CD14-positive monocyte (primary cell): ENCODE measurements at regions not wholly inside any gene's neighbourhood (a gene's known extent, or its start where the extent isn't known, plus 50 kb on each side); places are given as distances from the start of the nearest gene placed in this dataset.
A peak's percentile ranks its signal among the peaks of the same experiment; 100 is the strongest.

ENCODE experiments used
- DNase-seq, 3 donors: peaks; one replicate each; pipeline ENCODE4 v3.0.0-alpha.2; 2011 to 2022
- H2AFZ ChIP-seq: 2 replicates; pipeline ENCODE4 v1.6.0; 2012; ENCODE audit warnings: mild to moderate bottlenecking, low read depth, low read length, inconsistent platforms; ENCODE audit not compliant: insufficient read depth, poor library complexity, severe bottlenecking
- H3K27ac ChIP-seq, 2 donors: 1 replicate in 1 of 2; 2 replicates in 1 of 2; pipeline ENCODE4 v1.5.1; 2012 to 2013; ENCODE audit warnings: low read length in 2 of 2, control low read depth in 1 of 2, inconsistent platforms in 1 of 2, low read depth in 1 of 2, mild to moderate bottlenecking in 1 of 2
- H3K27me3 ChIP-seq, 2 donors: one replicate each; pipeline versions ENCODE4 v1.6.0 to v1.6.1; 2011 to 2013; ENCODE audit warnings: low read length in 2 of 2; ENCODE audit not compliant: control insufficient read depth in 2 of 2, insufficient read depth in 2 of 2
- H3K36me3 ChIP-seq, 2 donors: replicated peaks in 1 of 2; 1 replicate in 1 of 2; 2 replicates in 1 of 2; pipeline versions ENCODE4 v1.5.1 to v1.6.1; 2012 to 2013; ENCODE audit warnings: low read length in 2 of 2, control low read depth in 1 of 2, inconsistent platforms in 1 of 2, mild to moderate bottlenecking in 1 of 2; ENCODE audit not compliant: insufficient read depth in 2 of 2, control insufficient read depth in 1 of 2
- H3K4me1 ChIP-seq, 2 donors: 1 replicate in 1 of 2; 2 replicates in 1 of 2; pipeline versions ENCODE4 v1.5.1 to v1.6.1; 2012 to 2013; ENCODE audit warnings: low read length in 2 of 2, control low read depth in 1 of 2, inconsistent platforms in 1 of 2, mild to moderate bottlenecking in 1 of 2, moderate library complexity in 1 of 2; ENCODE audit not compliant: insufficient read depth in 2 of 2, control insufficient read depth in 1 of 2
- H3K4me2 ChIP-seq: replicated peaks from 2 replicates; pipeline ENCODE3; 2012; ENCODE audit warnings: low read length, moderate library complexity, mild to moderate bottlenecking; ENCODE audit not compliant: poor library complexity, severe bottlenecking; ENCODE audit errors: extremely low read depth
- H3K4me3 ChIP-seq, 3 experiments: fragments of 200-600 bp in 1 of 3; sonication (generic) in 1 of 3; replicated peaks in 1 of 3; 1 replicate in 2 of 3; 2 replicates in 1 of 3; pipeline ENCODE4 v1.5.1; 2011 to 2013; ENCODE audit warnings: low read length in 3 of 3, mild to moderate bottlenecking in 3 of 3, control low read depth in 2 of 3, low read depth in 2 of 3, inconsistent platforms in 1 of 3, moderate library complexity in 1 of 3
- H3K79me2 ChIP-seq: 2 replicates; pipeline ENCODE4 v1.6.0; 2012; ENCODE audit warnings: mild to moderate bottlenecking, control low read depth, inconsistent platforms, low read length, moderate library complexity; ENCODE audit not compliant: insufficient read depth
- H3K9ac ChIP-seq: 2 replicates; pipeline ENCODE4 v1.6.0; 2017; ENCODE audit warnings: low read length, mild to moderate bottlenecking; ENCODE audit not compliant: insufficient read depth, poor library complexity, severe bottlenecking
- H3K9me3 ChIP-seq, 2 donors: replicated peaks in 1 of 2; 1 replicate in 1 of 2; 2 replicates in 1 of 2; pipeline versions ENCODE4 v1.5.1 to v1.6.1; 2012 to 2013; ENCODE audit warnings: low read length in 2 of 2, control low read depth in 1 of 2; ENCODE audit not compliant: control insufficient read depth in 1 of 2, insufficient read depth in 1 of 2
- H4K20me1 ChIP-seq: 2 replicates; pipeline ENCODE4 v1.6.0; 2012; ENCODE audit warnings: mild to moderate bottlenecking, low read length, control low read depth, moderate library complexity; ENCODE audit not compliant: insufficient read depth
- H3K27ac Mint-ChIP-seq, 7 donors: one replicate each; pipeline ENCODE4 v1.8.0; 2020; ENCODE audit warnings: mild to moderate bottlenecking in 7 of 7, mixed read lengths in 7 of 7, moderate library complexity in 6 of 7, inconsistent platforms in 2 of 7
- H3K27me3 Mint-ChIP-seq, 3 donors: one replicate each; pipeline ENCODE4 v1.8.0; 2021 to 2022; ENCODE audit warnings: low read depth in 3 of 3, mild to moderate bottlenecking in 3 of 3, mixed read lengths in 3 of 3, moderate library complexity in 3 of 3, inconsistent platforms in 1 of 3
- H3K36me3 Mint-ChIP-seq, 2 donors: one replicate each; pipeline ENCODE4 v1.8.0; 2020; ENCODE audit warnings: mixed read lengths in 2 of 2, inconsistent platforms in 1 of 2, mild to moderate bottlenecking in 1 of 2
- H3K4me1 Mint-ChIP-seq: one replicate; pipeline ENCODE4 v1.8.0; 2020; ENCODE audit warnings: mild to moderate bottlenecking, mixed read lengths
- H3K4me3 Mint-ChIP-seq, 2 donors: one replicate each; pipeline ENCODE4 v1.8.0; 2020; ENCODE audit warnings: mild to moderate bottlenecking in 2 of 2, mixed read lengths in 2 of 2, moderate library complexity in 1 of 2
- H3K9me3 Mint-ChIP-seq, 7 donors: one replicate each; pipeline ENCODE4 v1.8.0; 2020 to 2022; ENCODE audit warnings: mixed read lengths in 7 of 7, mild to moderate bottlenecking in 6 of 7, moderate library complexity in 6 of 7, inconsistent platforms in 2 of 7
- WGBS: methylation state at CpG from one replicate; pipeline ENCODE4 v1.1.5; 2013; ENCODE audit warnings: missing lambda C conversion rate; ENCODE audit not compliant: insufficient coverage; 5-methylcytosine and 5-hydroxymethylcytosine counted together
- intact Hi-C, 2 donors: fragments of 100-400 bp; cut with micrococcal nuclease; formaldehyde crosslinking; loops; one replicate each; pipeline versions ENCODE4 v1.15.0 to v1.15.1; 2023
- TF ChIP-seq, protein P1 (sequence below): fragments of 200-600 bp; IDR thresholded peaks from one replicate; pipeline ENCODE4 v1.8.0; 2022; ENCODE audit warnings: antibody characterized with exemption, mild to moderate bottlenecking

GRCh38 chr6:144929262-144929661, 644.1 kb downstream of the UTRN start:
- intact Hi-C loops: no loop called here
- no CpG with 5 or more reads among the region's 1 CpG for WGBS
- no peaks in the 10 kb centered on the region for H3K36me3 Mint-ChIP-seq
- H3K4me3 Mint-ChIP-seq: no peak overlapping the region
- H3K27ac Mint-ChIP-seq: no peak overlapping the region
- no peak overlapping the region for H3K4me3 ChIP-seq
- no peak overlapping the region for H3K4me2 ChIP-seq
- H3K4me1 ChIP-seq: no peaks in the 10 kb centered on the region
- H3K27ac ChIP-seq: no peak overlapping the region
- no peak overlapping the region for H3K9ac ChIP-seq
- H2AFZ ChIP-seq: no peak overlapping the region
- no peak for DNase-seq
- H3K79me2 ChIP-seq: no peaks in the 10 kb centered on the region
- H4K20me1 ChIP-seq: no peaks in the 10 kb centered on the region
- H3K9me3 ChIP-seq: no peaks in the 10 kb centered on the region
- TF ChIP-seq, protein P1, sequence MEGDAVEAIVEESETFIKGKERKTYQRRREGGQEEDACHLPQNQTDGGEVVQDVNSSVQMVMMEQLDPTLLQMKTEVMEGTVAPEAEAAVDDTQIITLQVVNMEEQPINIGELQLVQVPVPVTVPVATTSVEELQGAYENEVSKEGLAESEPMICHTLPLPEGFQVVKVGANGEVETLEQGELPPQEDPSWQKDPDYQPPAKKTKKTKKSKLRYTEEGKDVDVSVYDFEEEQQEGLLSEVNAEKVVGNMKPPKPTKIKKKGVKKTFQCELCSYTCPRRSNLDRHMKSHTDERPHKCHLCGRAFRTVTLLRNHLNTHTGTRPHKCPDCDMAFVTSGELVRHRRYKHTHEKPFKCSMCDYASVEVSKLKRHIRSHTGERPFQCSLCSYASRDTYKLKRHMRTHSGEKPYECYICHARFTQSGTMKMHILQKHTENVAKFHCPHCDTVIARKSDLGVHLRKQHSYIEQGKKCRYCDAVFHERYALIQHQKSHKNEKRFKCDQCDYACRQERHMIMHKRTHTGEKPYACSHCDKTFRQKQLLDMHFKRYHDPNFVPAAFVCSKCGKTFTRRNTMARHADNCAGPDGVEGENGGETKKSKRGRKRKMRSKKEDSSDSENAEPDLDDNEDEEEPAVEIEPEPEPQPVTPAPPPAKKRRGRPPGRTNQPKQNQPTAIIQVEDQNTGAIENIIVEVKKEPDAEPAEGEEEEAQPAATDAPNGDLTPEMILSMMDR: no peak
- H3K27me3 ChIP-seq: no peaks in the 10 kb centered on the region
- peaks cover 0 to 2% (median 0%) of the 10 kb centered on the region in 3 donors for H3K27me3 Mint-ChIP-seq
- H3K9me3 Mint-ChIP-seq: peaks cover 0 to 8% (median 3%) of the 10 kb centered on the region in 7 donors
- peaks cover 2% of the 10 kb centered on the region for H3K4me1 Mint-ChIP-seq
- no peaks in the 10 kb centered on the region for H3K36me3 ChIP-seq

DNA sequence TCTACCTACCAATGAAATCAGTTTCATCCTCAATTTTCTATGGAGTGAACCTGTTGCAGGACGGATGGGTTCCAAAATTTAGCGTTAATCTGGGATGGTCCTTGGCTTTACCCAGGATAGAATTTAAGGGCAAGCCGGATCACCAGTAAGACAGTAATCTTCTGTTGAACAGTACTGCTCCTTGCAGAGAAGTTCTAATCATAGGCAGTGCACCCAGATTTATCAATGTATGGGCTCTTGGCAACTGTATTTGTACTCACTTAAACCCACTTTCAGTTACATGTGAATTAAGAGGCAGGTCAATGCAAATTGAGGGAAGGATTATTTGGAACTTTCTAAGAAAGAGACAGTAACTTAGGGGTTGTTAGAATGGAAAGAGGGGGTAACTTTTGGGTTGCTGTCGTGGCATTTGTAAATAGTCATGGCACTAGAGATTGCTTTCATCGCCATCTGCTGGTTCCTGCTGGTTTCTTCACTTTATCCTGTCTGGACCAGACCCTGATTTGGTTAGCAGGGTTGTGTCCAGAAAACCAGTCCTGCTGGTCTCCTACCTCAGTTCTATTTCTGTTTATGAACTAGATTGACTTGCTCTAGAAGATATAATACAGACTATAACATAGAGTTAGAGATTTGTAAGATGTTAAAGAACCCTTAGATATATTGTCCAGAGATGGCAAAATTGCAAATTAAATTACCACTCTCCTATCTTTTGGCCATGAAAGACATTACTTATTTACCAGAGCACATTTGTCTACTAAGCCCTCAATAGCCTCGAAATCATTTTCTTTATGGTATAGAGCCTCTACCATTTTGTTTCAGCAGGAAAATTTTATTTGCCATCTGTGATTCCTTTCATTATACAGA, 646.3 kb downstream of the UTRN start:
- Histone ChIP-seq H2AFZ (no peak overlapping the region), H3K4me3 (no peak overlapping the region), H3K79me2 (no peaks in the 10 kb centered on the region), H3K36me3 (no peaks in the 10 kb centered on the region), H3K4me1 (no peaks in the 10 kb centered on the region), H3K27me3 (no peaks in the 10 kb centered on the region), H3K27ac (no peak overlapping the region), H3K4me2 (no peak overlapping the region), H3K9ac (no peak overlapping the region), H3K9me3 (peaks cover 0 to 4% of the 10 kb centered on the region in 2 donors), H4K20me1 (no peaks in the 10 kb centered on the region)
- H3K9me3 Mint-ChIP-seq: peaks cover 0 to 12% (median 3%) of the 10 kb centered on the region in 7 donors
- H3K4me1 Mint-ChIP-seq: peaks cover 2% of the 10 kb centered on the region
- TF ChIP-seq, protein P1: peak; percentile 40
- no peak overlapping the region for H3K27ac Mint-ChIP-seq
- no peaks in the 10 kb centered on the region for H3K36me3 Mint-ChIP-seq
- peak in 2 of 3 donors; percentile 4 to 12 for DNase-seq
- no peak overlapping the region for H3K4me3 Mint-ChIP-seq
- 75% methylated on average over 4 of the region's 6 CpGs for WGBS
- intact Hi-C loops: no loop called here
- H3K27me3 Mint-ChIP-seq: peaks cover 0 to 2% (median 0%) of the 10 kb centered on the region in 3 donors
